ENCODE measurements at regions not wholly inside any gene's neighbourhood (a gene's known extent, or its start where the extent isn't known, plus 50 kb on each side); places are given as distances from the start of the nearest gene placed in this dataset.

DNA sequence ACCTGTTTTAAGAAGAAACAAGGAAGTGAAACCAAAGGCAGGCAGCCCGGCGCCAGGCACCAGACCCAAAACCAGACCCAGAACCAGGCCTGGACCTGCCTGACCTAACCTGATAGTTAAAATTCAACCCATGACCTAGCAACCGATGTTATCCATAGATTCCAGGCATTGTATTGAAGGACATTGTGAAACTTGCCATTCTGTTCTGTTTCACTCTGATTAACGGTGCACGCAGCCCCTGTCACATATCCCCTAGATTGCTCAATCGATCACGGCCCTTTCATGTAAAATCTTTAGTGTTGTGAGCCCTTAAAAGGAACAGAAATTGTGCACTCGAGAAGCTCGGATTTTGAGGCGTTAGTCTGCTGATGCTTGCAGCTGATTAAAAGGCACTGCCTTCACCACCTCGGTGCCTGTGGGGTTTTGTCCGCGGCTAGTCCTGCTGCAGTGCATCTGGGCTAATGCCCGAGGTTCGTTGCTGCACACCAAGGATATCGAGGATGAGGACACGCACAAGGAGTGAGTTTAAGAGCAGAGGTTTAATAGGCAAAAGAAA, 262.5 kb upstream of the TMEM132C start:
- TF ChIP-seq, protein P1, sequence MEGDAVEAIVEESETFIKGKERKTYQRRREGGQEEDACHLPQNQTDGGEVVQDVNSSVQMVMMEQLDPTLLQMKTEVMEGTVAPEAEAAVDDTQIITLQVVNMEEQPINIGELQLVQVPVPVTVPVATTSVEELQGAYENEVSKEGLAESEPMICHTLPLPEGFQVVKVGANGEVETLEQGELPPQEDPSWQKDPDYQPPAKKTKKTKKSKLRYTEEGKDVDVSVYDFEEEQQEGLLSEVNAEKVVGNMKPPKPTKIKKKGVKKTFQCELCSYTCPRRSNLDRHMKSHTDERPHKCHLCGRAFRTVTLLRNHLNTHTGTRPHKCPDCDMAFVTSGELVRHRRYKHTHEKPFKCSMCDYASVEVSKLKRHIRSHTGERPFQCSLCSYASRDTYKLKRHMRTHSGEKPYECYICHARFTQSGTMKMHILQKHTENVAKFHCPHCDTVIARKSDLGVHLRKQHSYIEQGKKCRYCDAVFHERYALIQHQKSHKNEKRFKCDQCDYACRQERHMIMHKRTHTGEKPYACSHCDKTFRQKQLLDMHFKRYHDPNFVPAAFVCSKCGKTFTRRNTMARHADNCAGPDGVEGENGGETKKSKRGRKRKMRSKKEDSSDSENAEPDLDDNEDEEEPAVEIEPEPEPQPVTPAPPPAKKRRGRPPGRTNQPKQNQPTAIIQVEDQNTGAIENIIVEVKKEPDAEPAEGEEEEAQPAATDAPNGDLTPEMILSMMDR (IDR thresholded peaks at IDR 0.05; ENCODE audit: poor library complexity, severe bottlenecking): no peak
- TF ChIP-seq EZH2 (IDR thresholded peaks at IDR 0.05; ENCODE audit: borderline replicate concordance, insufficient read depth, low read length, poor library complexity, severe bottlenecking) (no peak), TAF1 (IDR thresholded peaks at IDR 0.05; ENCODE audit: low read depth) (no peak)
